ENCODE measurements at regions not wholly inside any gene's neighbourhood (a gene's known extent, or its start where the extent isn't known, plus 50 kb on each side); places are given as distances from the start of the nearest gene placed in this dataset.

- no peak for FAIRE-seq
- DNase-seq (ENCODE audit: low spot score in 2 of 2): no peak
Observed at GRCh38 chr2:21279525-21279924, 155.8 kb downstream of the TDRD15 start.

DNA sequence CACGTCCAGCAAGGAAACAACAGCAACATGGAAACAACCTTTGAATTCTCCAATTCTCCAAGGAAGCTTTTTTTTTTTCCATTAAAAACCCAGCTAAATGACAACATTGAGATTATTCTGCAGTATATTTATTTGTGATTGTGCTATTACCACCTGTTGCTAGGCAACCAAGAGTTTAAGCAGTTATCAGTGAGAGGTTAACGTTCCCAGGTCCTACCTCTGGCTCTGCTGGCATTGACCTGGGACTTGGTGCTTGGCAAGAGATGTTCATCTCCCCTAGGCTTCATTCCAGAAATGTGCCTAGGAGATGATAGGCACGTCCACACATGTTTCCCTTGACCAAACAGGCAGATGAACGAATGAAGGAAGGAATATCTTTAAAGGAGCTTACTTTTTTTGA, 157.0 kb downstream of the TDRD15 start:
- DNase-seq (ENCODE audit: low spot score in 2 of 2): no peak
- FAIRE-seq: no peak

- FAIRE-seq (no peak), DNase-seq (ENCODE audit: low spot score in 2 of 2) (no peak)
Observed at GRCh38 chr2:21281384-21281783, 157.6 kb downstream of the TDRD15 start.

DNA sequence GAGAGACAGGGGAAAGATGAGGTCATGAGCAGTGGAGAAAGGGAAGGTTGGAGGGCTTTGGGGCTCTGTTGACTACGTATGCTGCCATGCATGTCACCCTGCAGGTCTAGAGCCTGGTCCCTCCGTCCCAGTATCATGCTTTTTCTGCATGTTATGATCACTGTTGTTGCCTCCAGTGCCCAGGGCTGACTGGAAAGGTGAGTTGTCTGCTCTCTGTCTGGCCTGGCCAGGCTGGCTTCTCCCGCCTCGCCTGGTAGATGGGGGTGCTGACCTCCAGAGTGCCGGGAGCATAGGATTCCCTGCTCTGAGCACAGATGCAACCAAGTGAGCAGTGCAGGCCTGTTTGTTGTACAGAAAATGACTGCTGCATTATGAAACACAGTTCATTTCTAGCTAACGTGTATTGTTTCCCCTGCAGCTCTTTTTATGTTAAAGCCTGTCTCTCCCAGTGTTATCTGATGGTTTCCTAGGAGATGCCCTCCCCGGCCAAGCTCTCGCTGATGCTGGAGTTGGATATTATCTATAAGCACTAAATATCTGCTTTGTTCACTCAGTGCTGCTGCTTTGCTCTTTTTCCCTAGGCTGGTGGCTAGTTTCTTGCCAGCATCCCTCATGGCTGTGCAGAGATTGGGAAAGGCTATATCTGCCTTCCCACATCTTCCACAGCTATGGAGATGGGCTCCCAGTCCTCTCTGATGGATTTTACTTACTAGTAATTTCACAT, 158.2 kb downstream of the TDRD15 start:
- DNase-seq (ENCODE audit: low spot score in 2 of 2) (no peak), FAIRE-seq (no peak)

DNA sequence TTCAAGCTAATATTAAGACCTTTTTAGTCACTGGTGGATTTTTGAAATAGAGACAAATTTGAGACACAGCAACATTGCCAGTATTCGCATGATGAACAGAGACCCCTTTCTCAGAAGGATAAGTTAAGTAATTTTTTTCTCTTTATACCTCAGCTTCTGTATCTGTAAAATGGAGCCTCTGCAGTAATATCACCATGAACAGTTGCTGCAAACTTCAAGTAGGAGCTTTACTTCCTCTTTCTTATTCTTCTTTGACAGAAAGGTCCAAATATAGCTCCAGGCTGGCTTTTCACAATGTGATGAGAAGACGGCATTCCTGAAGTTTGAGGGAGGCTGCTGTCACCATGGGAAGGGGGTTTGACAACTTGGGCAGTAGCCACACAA, 158.7 kb downstream of the TDRD15 start:
- no peak for DNase-seq (ENCODE audit: low spot score in 2 of 2)
- FAIRE-seq: no peak

DNA sequence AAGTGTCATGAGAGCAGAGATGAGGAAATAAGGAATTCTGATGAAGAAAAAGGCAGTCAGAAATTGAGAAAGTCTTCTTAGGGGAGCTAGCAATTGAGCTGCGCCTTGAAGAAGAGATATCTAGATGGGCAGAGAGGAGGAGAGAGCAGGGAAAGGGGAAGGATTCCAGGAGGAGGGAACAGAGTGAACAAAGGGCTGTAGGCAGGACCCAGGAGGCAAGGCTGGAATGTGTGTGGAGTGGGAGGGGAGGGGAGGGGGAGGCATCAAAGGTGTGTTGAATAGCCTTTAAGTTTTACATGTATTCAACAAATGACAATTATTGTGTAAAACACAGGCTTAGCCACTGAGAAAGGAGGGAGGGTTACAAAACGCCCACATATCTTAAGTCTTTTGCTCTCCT, 164.5 kb downstream of the TDRD15 start:
- DNase-seq (ENCODE audit: low spot score in 2 of 2): no peak
- no peak for FAIRE-seq

DNA sequence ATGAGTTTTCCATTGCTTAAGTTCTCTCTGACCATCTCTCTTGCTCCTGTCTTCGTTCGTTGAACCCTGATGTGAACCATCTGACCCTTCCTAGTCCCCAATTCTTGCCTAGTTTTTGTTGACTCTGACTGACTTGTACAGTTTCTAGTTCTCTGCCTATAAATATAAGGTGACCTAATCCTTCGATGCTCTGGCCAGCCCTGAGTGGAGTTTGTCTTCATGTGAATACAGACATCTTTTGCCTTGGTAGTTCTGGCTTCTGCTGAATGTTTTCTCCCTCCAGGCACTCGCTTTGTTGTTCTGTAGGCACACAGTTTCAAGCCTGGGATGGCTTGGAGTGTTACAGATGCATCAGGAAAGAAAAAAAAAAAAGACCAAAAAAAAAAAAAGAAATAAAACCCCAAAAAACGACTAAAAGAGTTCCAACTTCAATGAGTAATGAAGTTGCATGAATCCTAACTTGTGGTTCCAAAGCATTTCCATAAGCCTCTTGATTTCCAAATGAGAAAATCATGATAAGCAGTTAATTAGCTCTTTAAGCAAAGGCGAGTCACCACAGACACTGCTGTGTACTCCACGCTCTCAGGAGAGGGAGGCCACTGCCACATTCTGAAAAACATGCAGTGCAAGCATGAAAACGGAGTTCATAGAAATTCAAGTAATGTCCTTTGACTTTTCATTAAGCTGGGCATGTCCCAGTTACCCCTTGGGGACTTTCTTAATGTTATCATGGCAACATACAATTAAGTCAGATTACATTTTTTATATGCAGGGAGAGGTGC, 165.2 kb downstream of the TDRD15 start:
- FAIRE-seq (no peak), DNase-seq (ENCODE audit: low spot score in 2 of 2) (no peak)

DNA sequence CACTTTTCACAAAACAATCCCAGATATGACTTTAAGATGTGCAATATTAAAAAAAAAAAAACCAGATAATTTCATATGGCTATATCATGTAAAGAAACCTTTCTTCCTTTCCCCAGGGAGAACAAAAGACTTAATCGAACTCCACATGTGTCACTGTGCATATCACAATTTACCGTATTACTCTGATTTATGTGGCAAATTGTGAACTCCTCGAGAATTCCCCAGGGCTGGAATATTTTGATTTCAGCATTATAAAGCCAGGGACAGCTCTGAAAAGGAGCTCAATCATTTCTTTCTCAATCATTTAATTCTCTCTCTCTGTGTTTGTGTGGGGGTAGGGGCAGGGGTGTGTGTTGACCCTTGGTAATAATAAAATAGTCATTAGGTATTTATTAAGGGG, 165.8 kb downstream of the TDRD15 start:
- no peak for DNase-seq (ENCODE audit: low spot score in 2 of 2)
- FAIRE-seq: no peak

- no peak for FAIRE-seq
- no peak for DNase-seq (ENCODE audit: low spot score in 2 of 2)
Observed at GRCh38 chr2:21289989-21290388, 166.2 kb downstream of the TDRD15 start.

GRCh38 chr2:21291426-21291825, 167.7 kb downstream of the TDRD15 start:
- FAIRE-seq (no peak), DNase-seq (ENCODE audit: low spot score in 2 of 2) (no peak)

DNA sequence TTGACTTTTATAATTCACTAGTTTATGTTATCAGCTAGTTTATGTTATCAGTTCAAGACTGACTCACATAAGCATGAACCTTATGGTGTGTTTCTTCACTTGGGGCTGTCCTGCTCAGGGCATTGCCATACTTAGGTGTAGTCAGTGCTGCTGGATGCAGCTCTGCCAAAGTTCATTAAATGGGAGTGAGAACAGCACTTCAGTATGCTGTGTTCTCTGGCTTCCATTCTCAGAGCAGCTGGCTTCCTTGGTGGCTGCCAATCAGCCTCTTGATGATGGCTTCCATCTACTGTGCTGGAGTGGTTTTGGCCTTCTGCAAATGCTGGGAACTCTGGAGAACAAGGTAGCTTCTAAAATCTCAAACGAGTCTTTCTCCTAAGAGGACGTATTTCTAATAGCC, 170.7 kb downstream of the TDRD15 start:
- FAIRE-seq (no peak), DNase-seq (ENCODE audit: low spot score in 2 of 2) (no peak)

DNA sequence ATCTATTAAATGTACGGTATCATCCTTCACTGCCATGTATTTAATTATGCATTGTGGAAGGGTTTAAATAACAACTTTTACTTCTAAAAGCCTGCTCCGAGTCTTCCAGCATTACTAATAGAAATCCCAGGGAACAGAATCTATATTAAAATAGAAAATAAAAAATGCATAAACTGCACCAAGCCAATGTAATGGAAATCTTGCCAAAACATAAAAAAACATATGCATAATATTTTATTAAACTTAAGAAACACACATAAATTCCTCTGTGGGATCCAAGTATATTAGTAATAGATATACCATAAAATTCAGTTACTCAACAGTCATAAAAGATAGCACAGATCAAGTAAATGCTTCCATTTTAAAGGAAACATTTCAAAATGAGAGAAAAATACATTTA, 175.6 kb downstream of the TDRD15 start:
- DNase-seq (ENCODE audit: low spot score in 2 of 2) (no peak), FAIRE-seq (no peak)

DNA sequence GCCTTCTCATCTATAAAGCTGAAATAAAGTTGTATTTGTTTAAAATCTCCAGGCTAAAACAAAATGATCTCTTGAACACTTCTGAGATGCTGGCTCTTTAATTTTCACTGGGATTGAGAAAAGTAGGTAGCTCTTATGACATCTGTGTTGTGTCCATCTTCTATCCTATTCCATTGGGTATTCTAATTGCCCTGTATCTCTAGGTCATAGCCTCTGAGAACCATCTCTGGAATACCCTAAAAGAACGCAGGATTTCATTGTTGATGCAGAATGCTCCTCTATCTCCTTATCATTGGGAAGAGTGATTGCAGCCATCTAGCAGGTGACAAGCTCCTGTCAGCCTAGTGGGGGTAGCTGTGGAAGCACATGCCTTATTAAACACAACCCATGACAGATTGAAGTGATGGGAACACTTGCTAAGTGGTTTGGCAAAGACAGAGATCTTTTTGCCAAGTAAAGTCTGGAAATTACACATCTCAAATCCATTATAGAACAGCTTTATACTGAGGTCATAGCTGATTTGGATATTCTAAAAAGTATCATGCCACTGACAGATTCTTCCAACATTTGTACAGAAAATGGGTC, 178.2 kb downstream of the TDRD15 start:
- no peak for DNase-seq (ENCODE audit: low spot score in 2 of 2)

DNA sequence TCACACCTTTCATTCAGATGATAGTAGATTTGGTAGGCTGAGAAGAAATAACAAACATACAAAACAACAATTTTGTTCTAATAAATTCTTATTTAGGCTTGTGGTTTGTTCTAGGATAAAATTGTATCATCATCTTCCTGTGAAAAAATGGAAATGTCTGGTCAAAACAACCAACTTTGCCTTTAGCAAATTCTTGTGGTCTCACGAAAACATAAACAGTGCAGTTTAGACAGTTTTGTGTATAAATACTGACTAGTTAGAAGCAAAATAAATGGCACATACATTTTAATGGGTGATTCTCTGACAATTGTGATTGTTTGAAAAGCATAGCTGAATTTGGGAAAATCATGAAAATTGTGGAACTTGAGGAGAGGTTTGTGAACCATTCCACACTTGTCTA, 180.1 kb downstream of the TDRD15 start:
- no peak for FAIRE-seq
- DNase-seq (ENCODE audit: low spot score in 2 of 2): no peak

More for the DNA sequence above, 178.2 kb downstream of the TDRD15 start:
- no peak for FAIRE-seq

- no peak for FAIRE-seq
- DNase-seq (ENCODE audit: low spot score in 2 of 2): no peak
Observed at GRCh38 chr2:21305581-21305980, 181.8 kb downstream of the TDRD15 start.

DNA sequence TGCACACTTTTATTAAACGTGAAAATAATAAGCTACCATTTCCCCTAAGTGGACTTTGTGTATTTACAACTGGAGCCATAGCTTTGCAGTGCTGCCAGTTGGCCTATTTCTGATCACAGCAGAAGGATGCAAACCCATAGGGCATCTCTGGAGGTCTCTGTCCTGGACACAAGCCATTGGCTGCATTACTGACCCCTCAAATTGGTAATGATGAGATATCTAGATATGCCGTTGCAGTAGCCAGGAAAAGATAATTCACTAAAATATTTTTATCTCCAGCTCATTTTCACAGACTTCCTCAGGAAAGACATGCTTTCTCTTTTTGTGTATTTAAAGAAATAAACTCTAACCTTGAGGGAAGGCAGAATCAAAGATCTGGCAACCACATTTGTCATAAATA, 182.5 kb downstream of the TDRD15 start:
- no peak for DNase-seq (ENCODE audit: low spot score in 2 of 2)
- FAIRE-seq: no peak

GRCh38 chr2:21307037-21307436, 183.3 kb downstream of the TDRD15 start:
- no peak for DNase-seq (ENCODE audit: low spot score in 2 of 2)
- no peak for FAIRE-seq

DNA sequence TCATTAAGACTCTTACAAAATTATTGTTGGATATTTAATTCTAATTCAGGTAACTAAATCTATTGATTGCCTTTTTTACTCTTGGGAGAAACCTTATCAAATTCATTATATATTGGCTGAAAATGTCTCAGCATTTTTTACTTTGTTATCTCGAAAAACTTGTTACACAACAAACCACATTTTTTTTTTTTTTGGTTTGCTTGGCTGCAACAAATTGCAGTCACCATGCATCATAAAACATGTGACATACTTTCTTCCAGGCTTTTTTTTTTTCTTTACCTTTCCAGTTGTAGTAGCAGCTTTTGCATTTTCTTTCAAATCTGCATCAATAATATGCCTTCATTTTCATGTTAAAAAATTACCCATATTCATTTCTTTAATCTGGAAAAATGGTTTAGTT, 186.7 kb downstream of the TDRD15 start:
- FAIRE-seq (peak; percentile 3), DNase-seq (ENCODE audit: low spot score in 2 of 2) (no peak)

- FAIRE-seq (no peak), DNase-seq (ENCODE audit: low spot score in 2 of 2) (no peak)
Observed at GRCh38 chr2:21314322-21314835, 190.6 kb downstream of the TDRD15 start.

DNA sequence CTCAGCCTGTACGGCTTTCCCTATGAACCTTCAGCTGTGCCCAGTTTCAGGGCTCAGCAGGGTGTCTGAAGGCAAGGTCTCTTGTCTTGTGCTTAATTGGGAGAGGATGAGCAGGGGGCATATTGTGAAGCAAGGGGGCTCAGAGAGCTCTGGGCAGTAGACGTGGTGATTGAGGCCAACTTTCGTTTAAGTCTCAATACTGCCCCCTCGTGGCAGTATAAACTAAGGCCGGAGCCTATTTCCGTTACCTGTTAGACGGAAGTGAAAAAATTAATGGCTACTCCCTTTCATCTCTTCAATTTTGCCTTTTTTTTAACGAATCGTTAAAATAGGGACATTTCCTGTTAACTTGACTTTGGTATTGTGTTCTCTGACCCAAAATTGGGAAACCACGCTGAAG, 193.4 kb downstream of the TDRD15 start:
- peak; percentile 16 to 29 for DNase-seq (ENCODE audit: low spot score in 2 of 2)
- no peak for FAIRE-seq

DNA sequence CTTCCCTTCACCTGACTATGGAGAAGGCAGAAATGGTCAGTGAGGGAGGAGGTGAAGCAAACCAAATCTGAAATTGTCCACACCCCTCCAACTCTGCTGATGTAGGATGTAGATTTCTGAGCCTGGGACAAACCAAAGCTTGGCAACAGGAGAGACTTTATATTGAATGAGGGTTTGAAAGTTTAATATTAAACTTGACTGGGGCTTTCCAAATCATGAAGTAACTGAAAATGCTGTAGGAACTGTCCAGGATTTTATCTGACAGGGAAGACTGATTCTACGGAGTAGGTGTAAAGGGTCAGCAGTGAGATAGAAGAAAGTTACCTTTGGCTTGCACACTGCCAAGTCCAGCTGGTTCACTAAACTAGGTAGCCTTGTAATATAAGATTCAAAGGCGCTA, 194.5 kb downstream of the TDRD15 start:
- DNase-seq (ENCODE audit: low spot score in 2 of 2) (no peak), FAIRE-seq (no peak)

DNA sequence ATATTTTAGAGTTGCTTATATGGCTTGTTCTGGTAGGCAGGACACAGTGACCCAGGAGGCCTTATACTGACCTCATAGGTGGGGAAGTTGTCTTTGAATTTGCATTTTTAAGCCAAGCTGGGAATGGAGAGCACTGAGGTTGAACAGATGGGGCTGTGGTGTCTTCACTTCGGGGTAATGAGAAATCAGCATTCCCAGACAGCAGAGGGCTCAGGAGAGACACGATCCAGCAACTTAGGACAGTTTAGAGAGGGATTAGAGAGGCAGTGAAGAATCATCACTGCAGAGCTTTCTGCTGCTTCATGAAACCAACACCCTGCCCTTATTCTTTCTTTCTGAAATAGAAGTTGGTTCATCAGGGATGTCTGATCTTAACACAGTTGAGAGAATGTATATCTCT, 202.4 kb downstream of the TDRD15 start:
- FAIRE-seq (no peak), DNase-seq (ENCODE audit: low spot score in 2 of 2) (no peak)

All from frontal cortex (tissue), 3 donors.